Tibial nerve (tissue), 4 donors: ENCODE measurements at regions not wholly inside any gene's neighbourhood (a gene's known extent, or its start where the extent isn't known, plus 50 kb on each side); places are given as distances from the start of the nearest gene placed in this dataset.

Experiments
- DNase-seq, 2 donors: peaks; one replicate each; pipeline ENCODE4 v3.0.0-alpha.2; 2019; ENCODE audit warnings: low spot score in 2 of 2
- H3K27ac ChIP-seq, 4 donors: fragments of 200-600 bp; sonication (generic) in 3 of 4; one replicate each; pipeline ENCODE4 v1.5.1; 2017 to 2019; ENCODE audit warnings: mild to moderate bottlenecking in 1 of 4
- H3K27me3 ChIP-seq, 2 donors: fragments of 200-600 bp; sonication (generic) in 1 of 2; one replicate each; pipeline versions ENCODE4 v1.5.1 to v1.6.0; 2017 to 2019
- H3K36me3 ChIP-seq, 3 donors: fragments of 200-600 bp; sonication (generic); one replicate each; pipeline ENCODE4 v1.5.1; 2018 to 2019
- H3K4me1 ChIP-seq, 4 donors: fragments of 200-600 bp; sonication (generic) in 3 of 4; one replicate each; pipeline ENCODE4 v1.5.1; 2017 to 2019
- H3K4me3 ChIP-seq, 4 donors: fragments of 200-600 bp; sonication (generic) in 3 of 4; one replicate each; pipeline ENCODE4 v1.5.1; 2017 to 2019; ENCODE audit warnings: mild to moderate bottlenecking in 1 of 4, moderate library complexity in 1 of 4
- H3K9me3 ChIP-seq, 4 donors: fragments of 200-600 bp; sonication (generic) in 3 of 4; one replicate each; pipeline ENCODE4 v1.5.1; 2017 to 2019
- CTCF ChIP-seq, 5 experiments: fragments of 200-600 bp in 3 of 5; fragments of 450-650 bp in 2 of 5; sonication (generic) in 3 of 5; IDR thresholded peaks; one replicate each; pipeline ENCODE4 v1.5.1; 2016 to 2019; ENCODE audit warnings: antibody characterized with exemption in 5 of 5, mild to moderate bottlenecking in 3 of 5, moderate library complexity in 2 of 5
- EP300 ChIP-seq, 2 donors: sonication (generic); formaldehyde crosslinking; IDR thresholded peaks; one replicate each; pipeline ENCODE4 v1.6.1; 2017; ENCODE audit warnings: antibody characterized with exemption in 2 of 2, mild to moderate bottlenecking in 1 of 2
- POLR2A ChIP-seq, 2 donors: fragments of 450-650 bp; IDR thresholded peaks; one replicate each; pipeline ENCODE4 v1.6.1; 2017; ENCODE audit warnings: antibody characterized with exemption in 2 of 2, mild to moderate bottlenecking in 2 of 2, moderate library complexity in 2 of 2
- WGBS, 2 donors: methylation state at CpG; one replicate each; pipeline ENCODE4 v1.1.5; 2018; 5-methylcytosine and 5-hydroxymethylcytosine counted together

GRCh38 chr11:25742800-25743199, 589.1 kb upstream of the ANO3 start:
- TF ChIP-seq CTCF (IDR thresholded peaks at IDR 0.05) (no peak), EP300 (IDR thresholded peaks at IDR 0.05) (no peak), POLR2A (IDR thresholded peaks at IDR 0.05) (no peak)
- no peak overlapping the region for H3K27ac ChIP-seq
- H3K36me3 ChIP-seq: no peaks in the 10 kb centered on the region
- H3K4me1 ChIP-seq: no peaks in the 10 kb centered on the region
- no peaks in the 10 kb centered on the region for H3K9me3 ChIP-seq
- no peak overlapping the region for H3K4me3 ChIP-seq
- H3K27me3 ChIP-seq: no peaks in the 10 kb centered on the region
- no peak for DNase-seq

GRCh38 chr11:25755381-25755780, 576.5 kb upstream of the ANO3 start:
- no peak overlapping the region for H3K4me3 ChIP-seq
- no peak for DNase-seq
- H3K9me3 ChIP-seq: peaks cover 0 to 12% (median 0%) of the 10 kb centered on the region in 4 donors
- H3K27ac ChIP-seq: no peak overlapping the region
- 23 to 47% methylated on average over 2 of the region's 2 CpGs for WGBS, 2 donors
- no peaks in the 10 kb centered on the region for H3K4me1 ChIP-seq
- TF ChIP-seq POLR2A (IDR thresholded peaks at IDR 0.05) (no peak), EP300 (IDR thresholded peaks at IDR 0.05) (no peak), CTCF (IDR thresholded peaks at IDR 0.05) (no peak)
- H3K36me3 ChIP-seq: no peaks in the 10 kb centered on the region
- H3K27me3 ChIP-seq: no peaks in the 10 kb centered on the region

GRCh38 chr11:25755918-25756584, 575.9 kb upstream of the ANO3 start:
- Histone ChIP-seq H3K27me3 (no peaks in the 10 kb centered on the region), H3K9me3 (peaks cover 0 to 12% (median 0%) of the 10 kb centered on the region in 4 donors), H3K36me3 (no peaks in the 10 kb centered on the region), H3K27ac (no peak overlapping the region), H3K4me3 (no peak overlapping the region), H3K4me1 (no peaks in the 10 kb centered on the region)
- DNase-seq: no peak
- 81 to 87% methylated on average over 4 to 15 of the region's 23 CpGs for WGBS, 2 donors
- TF ChIP-seq CTCF (IDR thresholded peaks at IDR 0.05) (no peak), EP300 (IDR thresholded peaks at IDR 0.05) (no peak), POLR2A (IDR thresholded peaks at IDR 0.05) (no peak)

DNA sequence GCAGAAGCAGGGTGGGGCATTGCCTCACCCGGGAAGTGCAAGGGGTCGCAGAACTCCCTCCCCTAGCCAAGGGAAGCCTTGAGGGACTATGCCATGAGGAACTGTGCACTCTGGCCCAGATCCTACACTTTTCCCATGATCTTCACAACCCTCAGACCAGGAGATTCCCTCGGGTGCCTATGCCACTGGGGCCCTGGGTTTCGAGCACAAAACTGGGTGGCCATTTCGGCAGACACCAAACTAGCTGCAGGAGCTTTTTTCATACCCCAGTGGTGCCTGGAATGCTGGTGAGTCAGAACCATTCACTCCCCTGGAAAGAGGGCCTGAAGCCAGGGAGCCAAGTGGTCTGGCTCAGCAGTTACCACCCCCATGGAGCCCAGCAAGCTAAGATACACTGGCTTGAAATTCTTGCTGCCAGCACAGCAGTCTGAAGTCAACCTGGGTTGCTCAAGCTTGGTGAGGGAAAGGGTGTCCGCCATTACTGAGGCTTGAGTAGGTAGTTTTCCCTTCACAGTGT, 573.7 kb upstream of the ANO3 start:
- Histone ChIP-seq H3K4me3 (no peak overlapping the region), H3K27ac (no peak overlapping the region), H3K4me1 (no peaks in the 10 kb centered on the region), H3K27me3 (no peaks in the 10 kb centered on the region), H3K9me3 (peaks cover 0 to 17% (median 0%) of the 10 kb centered on the region in 4 donors), H3K36me3 (no peaks in the 10 kb centered on the region)
- DNase-seq: no peak
- WGBS, 2 donors: 85 to 91% methylated on average over 5 to 6 of the region's 6 CpGs
- TF ChIP-seq POLR2A (IDR thresholded peaks at IDR 0.05) (no peak), EP300 (IDR thresholded peaks at IDR 0.05) (no peak), CTCF (IDR thresholded peaks at IDR 0.05) (no peak)

GRCh38 chr11:25766332-25767015, 565.5 kb upstream of the ANO3 start:
- 71 to 80% methylated on average over 4 of the region's 4 CpGs for WGBS, 2 donors
- Histone ChIP-seq H3K4me1 (no peaks in the 10 kb centered on the region), H3K27me3 (no peaks in the 10 kb centered on the region), H3K36me3 (no peaks in the 10 kb centered on the region), H3K27ac (no peak overlapping the region), H3K4me3 (no peak overlapping the region), H3K9me3 (peaks cover 0 to 5% (median 0%) of the 10 kb centered on the region in 4 donors)
- TF ChIP-seq CTCF (IDR thresholded peaks at IDR 0.05) (no peak), POLR2A (IDR thresholded peaks at IDR 0.05) (no peak), EP300 (IDR thresholded peaks at IDR 0.05) (no peak)
- DNase-seq: no peak
